ENCODE measurements at regions not wholly inside any gene's neighbourhood (a gene's known extent, or its start where the extent isn't known, plus 50 kb on each side); places are given as distances from the start of the nearest gene placed in this dataset.

DNA sequence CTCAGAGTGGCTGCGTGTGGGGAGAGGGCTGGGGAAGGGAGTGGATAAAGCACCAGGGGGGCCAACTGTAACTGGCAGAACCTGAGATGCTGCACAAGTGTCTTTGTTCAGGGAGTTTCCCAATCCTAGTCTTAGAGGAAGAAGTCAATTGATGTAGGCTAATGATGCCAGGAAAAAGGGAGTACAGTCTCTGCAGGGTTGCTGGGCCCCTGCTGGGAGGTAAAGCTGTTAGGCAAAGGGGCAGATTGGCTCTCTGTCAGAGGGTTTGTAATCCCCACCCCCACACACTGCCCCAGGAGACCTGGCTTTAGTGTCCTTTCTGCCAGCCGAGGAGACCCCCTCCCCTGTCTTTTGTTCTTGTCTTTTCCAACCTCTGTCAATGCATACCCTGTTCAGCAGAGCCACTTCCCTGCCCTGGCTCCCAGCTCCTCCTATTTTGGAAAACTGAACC is 178.4 kb downstream of the KCNA5 start:
- TF ChIP-seq, protein P1, sequence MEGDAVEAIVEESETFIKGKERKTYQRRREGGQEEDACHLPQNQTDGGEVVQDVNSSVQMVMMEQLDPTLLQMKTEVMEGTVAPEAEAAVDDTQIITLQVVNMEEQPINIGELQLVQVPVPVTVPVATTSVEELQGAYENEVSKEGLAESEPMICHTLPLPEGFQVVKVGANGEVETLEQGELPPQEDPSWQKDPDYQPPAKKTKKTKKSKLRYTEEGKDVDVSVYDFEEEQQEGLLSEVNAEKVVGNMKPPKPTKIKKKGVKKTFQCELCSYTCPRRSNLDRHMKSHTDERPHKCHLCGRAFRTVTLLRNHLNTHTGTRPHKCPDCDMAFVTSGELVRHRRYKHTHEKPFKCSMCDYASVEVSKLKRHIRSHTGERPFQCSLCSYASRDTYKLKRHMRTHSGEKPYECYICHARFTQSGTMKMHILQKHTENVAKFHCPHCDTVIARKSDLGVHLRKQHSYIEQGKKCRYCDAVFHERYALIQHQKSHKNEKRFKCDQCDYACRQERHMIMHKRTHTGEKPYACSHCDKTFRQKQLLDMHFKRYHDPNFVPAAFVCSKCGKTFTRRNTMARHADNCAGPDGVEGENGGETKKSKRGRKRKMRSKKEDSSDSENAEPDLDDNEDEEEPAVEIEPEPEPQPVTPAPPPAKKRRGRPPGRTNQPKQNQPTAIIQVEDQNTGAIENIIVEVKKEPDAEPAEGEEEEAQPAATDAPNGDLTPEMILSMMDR (conservative IDR thresholded peaks at IDR 0.05; ENCODE audit: low read depth, low read length): no peak
- no peak for DNase-seq (ENCODE audit: low read depth)
- no peak overlapping the region for H3K4me3 ChIP-seq (ENCODE audit: low read depth, low read length)

DNA sequence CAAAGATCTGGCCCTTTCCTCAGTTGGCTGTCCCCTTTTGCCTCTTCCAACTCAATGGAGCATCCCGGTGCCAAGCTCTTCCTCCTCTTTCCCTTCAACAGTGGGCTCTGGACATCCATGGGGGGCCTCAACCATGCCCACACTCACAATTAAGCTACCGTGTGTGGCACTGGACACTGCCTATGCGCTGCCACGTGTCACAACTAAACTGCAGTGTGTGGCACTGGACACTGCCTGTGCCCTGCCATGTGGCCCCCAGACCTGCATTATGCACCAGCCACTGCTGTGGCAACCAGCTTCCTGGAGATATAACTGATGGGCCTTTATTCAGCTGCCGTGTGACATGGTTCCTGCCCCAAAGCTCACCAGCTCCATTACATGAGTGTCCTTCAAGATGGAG is 179.1 kb downstream of the KCNA5 start:
- TF ChIP-seq, protein P1 (conservative IDR thresholded peaks at IDR 0.05; ENCODE audit: low read depth, low read length): no peak
- DNase-seq (ENCODE audit: low read depth): no peak
- no peak overlapping the region for H3K4me3 ChIP-seq (ENCODE audit: low read depth, low read length)

DNA sequence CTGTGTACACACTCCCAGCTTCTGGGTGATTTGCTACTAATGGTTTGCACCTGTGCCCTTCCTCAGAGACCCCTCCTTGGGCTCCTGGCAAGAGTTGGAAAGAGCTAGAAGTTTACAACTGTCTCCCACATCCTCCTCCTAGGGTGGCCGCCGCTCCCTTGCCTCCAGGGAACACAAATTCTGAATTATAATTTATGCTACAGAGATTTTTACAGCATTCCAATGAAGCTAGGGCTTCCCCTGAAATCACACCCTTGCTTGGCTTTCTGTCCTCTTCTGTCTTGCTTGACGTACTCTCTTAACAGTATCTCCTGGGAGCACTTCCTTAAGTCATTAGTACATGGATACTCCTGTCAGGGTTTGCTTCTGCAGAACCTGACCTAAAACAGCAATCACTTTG is 180.2 kb downstream of the KCNA5 start:
- no peak overlapping the region for H3K4me3 ChIP-seq (ENCODE audit: low read depth, low read length)
- TF ChIP-seq, protein P1 (conservative IDR thresholded peaks at IDR 0.05; ENCODE audit: low read depth, low read length): no peak
- DNase-seq (ENCODE audit: low read depth): no peak

DNA sequence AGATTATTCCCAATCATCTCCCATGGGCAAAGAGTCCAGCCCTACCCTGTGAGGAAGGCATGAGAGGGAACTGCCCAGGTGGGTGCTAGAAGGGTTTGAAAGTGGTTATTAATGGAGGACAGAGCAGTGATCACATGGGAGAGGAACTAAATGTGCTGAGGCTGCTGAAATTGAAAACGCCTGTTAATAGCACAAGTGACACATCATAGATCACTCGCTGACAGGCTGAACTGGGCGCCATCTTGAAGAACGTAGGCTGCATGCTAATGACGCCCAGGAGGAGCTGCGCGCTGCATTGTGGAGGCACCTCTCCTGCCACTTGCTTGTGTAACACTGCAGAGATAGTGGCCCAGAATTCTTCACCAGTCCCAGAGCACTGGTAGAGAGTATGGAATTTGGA is 182.9 kb downstream of the KCNA5 start:
- DNase-seq (ENCODE audit: low read depth): no peak
- H3K4me3 ChIP-seq (ENCODE audit: low read depth, low read length): no peak overlapping the region
- TF ChIP-seq, protein P1 (conservative IDR thresholded peaks at IDR 0.05; ENCODE audit: low read depth, low read length): no peak

DNA sequence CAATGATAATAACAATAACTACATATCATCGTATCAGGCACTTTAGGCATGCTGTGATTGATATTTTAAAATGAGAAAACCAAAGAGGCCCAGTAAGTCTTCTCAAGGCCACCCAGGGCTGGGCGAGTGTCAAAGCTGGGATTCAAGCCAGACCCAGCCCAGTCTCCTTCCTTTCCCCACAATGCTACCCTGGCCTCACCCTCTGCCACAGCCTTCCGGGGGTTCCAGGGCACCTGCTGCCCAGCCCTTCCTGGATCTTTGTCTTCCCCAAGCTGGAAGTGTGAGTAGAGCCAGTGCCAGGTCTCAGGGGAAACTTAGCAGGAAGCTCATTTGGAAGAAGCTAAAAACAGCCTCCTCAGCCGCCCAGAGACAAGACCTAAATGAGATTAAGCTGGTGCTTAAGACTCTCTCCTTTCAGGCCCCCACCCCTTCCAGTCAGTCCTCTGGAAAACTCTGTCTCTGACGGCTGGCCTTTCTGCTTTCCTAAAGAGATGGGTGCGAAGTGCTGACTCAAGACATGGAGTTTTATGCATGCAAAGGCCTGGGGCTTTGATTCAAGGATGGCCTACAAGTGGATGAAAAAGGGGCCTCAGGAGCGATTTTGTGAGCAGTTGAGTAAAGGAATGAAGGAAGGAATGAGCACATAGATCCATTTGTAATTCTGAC is 184.2 kb downstream of the KCNA5 start:
- TF ChIP-seq, protein P1 (conservative IDR thresholded peaks at IDR 0.05; ENCODE audit: low read depth, low read length): no peak
- DNase-seq (ENCODE audit: low read depth): no peak
- H3K4me3 ChIP-seq (ENCODE audit: low read depth, low read length): no peak overlapping the region

DNA sequence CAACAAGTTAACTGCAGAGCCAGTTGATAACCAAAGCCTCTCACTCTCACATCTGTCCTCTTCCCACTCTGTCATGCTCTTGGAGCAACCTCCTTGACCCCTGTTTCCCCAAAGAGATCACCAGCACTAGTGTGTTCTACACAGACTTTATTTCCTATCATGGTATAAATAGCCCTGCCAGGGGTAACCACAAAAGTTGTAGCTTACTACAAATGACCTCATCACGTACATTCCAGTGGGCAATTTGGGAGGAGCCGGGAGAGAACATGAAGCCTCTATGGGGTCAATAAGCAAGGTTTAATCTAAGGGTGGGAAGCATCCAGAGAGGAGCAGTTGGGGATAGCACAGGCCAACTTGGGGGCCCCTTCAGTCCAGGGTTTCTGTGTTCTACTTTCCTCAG is 186.5 kb downstream of the KCNA5 start:
- TF ChIP-seq, protein P1 (conservative IDR thresholded peaks at IDR 0.05; ENCODE audit: low read depth, low read length): no peak
- H3K4me3 ChIP-seq (ENCODE audit: low read depth, low read length): no peak overlapping the region
- no peak for DNase-seq (ENCODE audit: low read depth)

DNA sequence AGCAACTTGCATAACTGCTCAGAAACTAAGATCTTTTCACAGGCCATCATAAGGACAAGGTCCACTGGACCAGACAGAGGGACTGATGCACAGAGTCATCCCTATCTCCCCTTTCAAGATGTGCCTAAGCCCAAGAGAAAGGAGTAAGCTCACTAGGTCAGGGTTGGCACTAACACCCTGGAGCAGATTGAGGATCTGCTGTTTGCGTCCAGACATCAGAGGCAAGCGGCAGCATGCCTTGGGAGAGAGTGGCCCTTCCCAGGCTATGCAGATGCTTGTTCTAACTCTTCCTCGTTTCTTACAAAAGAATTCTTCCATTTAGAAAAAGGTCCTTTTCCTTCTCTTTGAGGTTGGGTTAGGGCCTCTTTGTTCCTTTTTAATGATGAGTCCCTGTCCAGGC is 187.2 kb downstream of the KCNA5 start:
- TF ChIP-seq, protein P1 (conservative IDR thresholded peaks at IDR 0.05; ENCODE audit: low read depth, low read length): no peak
- no peak for DNase-seq (ENCODE audit: low read depth)
- H3K4me3 ChIP-seq (ENCODE audit: low read depth, low read length): no peak overlapping the region
